HG03457 (cell line): ENCODE measurements at regions not wholly inside any gene's neighbourhood (a gene's known extent, or its start where the extent isn't known, plus 50 kb on each side); places are given as distances from the start of the nearest gene placed in this dataset.

ENCODE experiments used
- ATAC-seq: cut with Tn5 transposase; IDR thresholded peaks from one replicate; pipeline ENCODE4 v1.9.1; 2021; ENCODE audit warnings: moderate number of reproducible peaks; ENCODE audit not compliant: unreplicated experiment

DNA sequence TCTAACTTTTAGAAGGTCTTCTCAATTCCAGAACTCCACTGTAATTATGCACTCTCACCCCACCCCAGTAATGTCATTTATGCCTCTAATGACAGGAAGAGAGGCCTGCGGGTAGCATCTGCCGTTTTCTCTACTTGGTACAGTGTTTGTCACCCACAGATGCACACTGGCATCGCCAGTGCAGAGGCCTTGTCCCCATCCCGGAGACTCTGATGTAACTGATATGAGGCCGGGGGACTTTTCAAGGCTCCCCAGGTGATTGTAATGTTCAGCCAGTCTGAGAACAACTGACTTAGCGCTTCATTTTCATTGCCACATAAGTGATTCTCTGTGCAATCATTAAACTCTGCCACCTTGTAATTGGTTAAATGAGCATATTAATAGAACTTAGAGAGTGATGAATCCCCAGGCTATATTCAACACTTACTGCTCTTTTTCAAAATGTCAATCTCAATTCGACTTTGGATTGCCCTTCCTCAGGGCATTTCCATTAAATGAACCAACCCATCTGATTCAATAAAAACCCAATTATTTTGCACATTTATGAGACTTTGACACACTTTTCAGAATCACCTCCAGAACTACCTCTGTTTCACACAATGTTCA is 113.2 kb downstream of the HERPUD2 start:
- no peak for ATAC-seq

DNA sequence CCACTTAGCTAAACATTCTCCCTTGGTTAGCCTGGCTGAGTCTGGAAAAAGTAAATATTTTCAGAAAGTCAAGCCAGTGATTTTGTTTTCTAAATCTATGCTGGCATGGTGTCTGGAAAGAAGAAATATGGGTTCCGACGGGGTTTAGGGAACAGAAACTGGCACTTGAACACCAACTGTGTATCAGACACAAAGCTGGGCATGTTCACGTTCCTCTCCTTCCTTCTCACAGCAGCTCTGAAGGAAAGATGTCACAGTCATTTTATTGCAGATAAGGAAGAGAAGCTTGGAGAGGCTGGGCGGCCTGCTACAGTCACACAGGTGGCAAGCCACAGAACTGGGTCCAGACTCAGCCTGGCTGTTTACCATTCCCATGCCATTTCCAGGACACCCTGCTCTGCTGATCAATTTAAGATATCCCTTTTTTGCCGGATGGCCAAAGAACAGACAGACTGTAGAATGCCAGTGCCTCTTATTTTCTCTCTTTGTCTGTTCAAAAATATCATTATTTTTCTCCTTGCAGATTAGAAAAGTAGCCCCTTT is 118.8 kb downstream of the HERPUD2 start:
- no peak for ATAC-seq

DNA sequence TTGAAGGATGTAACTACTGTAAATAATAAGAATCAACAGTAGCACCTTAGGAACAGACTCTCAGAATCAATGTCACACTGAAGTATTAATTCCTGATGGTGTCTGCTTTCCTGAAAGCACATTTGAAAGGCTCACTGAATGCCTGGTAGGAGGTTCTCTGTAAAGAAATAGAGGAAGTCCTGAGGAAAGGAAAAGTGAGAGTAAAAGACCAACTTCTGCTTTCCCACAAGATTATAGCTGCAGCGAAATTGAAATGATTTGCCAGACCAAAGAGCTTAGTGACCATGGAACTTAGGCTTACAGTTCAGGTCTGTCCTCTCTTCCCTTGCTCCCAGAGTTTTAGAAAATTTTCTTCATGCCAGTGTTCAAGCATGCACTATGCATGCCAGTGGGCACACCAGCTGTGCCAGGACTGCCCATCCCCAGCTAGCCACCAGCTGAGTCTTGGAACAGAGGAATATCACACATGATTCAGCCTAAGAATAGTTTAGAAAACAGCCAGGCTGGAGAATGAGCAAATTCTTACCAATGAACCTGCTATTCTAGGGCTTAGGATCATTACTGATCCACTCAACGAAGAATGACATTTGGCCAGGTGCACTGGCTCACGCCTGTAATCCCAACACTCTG is 123.2 kb downstream of the HERPUD2 start:
- no peak for ATAC-seq

DNA sequence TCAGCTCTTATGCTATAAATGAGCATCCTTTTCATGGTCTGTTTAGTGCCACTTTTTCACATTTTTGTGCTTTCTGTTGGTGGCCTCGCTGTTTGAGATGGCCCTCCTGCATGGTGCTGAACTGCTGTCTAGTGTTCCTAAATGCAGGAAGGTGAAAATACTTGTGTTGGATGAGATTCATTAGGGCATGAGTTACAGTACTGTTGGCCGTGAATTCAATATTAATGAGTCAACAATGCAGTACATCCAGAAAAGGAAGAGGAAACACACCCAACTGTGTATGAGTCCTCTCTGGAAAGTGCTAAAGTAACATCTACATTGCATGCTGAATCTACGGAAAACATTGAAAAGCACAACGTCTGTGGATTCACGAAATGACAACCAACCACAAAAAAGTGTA is 124.0 kb downstream of the HERPUD2 start:
- no peak for ATAC-seq

DNA sequence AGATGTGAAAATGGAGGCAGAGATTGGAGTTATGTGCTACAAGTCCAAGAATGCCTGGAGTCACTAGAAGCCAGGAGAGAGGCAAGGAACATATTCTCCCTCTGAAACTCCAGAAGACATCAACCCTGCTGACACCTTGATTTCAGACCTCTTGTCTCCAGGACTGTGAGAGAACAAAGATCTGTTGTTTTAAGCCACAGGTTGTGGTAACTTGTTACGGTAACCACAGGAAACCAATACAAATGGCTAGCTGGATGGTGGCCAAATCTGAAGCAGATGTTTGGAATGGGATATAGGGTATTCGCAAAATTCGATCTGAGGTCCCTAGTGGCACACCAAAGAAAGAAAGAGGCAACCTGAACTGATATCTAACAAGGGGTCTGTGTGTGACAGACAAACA is 129.0 kb downstream of the HERPUD2 start:
- no peak for ATAC-seq

DNA sequence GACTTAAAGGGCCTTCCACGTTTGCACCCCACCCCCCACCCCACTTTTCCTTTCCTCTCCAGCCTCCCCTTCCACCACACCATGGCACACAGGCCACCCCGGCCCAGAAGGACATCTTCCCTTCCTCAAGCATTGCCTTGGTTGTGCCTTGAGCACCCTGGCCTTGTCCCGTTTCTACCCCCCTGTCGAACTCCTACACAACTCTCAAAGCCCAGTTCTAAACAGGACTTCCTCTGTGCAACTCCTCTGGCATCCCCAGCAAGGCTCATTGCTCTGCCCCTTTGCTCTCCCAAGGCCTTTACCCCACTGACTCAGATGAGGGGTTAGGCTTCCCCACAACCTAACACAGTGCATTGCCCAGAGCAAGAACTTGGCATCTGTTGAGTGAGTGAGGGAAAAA is 136.1 kb downstream of the HERPUD2 start:
- ATAC-seq, result no peak

DNA sequence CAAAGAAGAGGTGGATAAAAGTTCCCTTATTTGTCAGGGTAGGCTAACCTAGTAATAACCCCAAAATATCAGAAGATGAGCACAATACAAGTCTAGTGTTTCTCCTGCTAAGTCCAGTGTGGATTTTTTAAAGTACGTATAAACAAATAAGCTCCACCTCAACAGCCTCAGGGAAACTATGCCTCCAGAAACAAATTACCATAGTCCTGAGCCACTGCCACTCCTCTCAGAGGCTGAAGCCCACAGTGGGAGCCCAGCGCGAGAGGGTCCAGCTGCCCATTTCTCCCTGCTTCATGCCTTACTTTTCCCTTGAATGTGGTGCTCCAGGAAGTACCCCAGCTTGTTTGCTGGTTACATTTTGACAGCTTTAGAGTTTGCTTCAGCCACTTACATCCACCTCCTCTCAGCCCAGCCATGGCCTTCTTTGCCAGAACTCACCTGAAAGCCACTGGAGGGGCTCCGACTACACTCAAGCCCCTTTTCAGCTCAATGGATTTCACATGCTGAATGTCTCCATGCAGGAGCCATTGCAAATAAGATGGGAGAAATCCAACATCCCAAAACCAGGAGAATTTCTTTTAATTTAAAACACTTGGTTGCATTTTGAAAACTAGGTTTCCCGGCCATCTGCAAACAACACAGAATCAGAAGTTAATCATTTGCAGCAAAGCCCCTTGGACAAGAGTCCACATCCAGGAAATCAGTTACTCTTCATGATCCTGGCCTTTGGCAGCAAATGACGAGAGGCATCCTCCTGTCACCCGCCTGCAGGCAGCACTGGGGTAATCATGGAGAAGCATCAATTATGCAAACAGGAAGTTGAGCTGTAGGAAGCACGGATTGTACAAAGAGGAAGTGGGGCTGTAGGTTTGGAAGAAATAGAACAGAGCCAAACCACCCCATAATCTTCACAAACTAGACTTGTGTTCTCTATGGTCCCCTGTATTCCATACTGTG is 138.1 kb downstream of the HERPUD2 start:
- no peak for ATAC-seq

DNA sequence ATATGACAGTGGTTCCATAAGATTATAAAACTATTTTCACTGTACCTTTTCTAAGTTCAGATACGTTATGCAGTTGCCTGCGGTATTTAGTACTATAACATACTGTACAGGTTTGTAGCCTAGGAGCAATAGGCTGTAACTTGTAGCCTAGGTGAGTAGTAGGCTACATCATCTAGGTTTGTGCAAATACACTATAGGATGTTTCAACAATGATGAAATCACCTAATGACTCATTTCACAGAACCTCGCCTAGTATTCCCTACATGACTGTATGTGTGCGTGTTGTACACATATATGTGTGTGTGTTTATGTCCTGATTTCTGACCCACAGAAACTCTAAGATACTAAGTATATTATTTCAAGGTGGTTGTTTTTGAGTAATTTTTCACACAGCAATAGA is 139.0 kb downstream of the HERPUD2 start:
- ATAC-seq, result no peak

DNA sequence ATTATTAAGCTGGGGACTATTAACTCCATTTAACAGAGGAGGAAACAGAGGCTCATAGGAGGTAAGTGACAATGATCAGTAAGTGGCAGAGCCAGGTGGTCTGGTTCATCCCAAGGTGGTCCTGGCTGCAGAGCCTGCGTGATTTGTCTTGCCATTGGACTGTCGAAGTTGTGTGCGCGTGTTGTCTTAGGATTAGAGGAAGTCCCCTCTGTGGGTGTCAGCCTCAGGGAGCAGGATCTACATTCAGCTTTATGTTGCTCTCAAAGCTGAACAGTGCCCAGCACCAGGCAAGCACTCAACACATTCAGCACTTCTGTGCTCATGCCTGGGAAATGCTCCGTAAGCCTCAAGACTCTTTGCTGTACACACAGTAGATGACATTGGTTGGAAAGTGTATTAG is 139.5 kb downstream of the HERPUD2 start:
- ATAC-seq, result no peak

DNA sequence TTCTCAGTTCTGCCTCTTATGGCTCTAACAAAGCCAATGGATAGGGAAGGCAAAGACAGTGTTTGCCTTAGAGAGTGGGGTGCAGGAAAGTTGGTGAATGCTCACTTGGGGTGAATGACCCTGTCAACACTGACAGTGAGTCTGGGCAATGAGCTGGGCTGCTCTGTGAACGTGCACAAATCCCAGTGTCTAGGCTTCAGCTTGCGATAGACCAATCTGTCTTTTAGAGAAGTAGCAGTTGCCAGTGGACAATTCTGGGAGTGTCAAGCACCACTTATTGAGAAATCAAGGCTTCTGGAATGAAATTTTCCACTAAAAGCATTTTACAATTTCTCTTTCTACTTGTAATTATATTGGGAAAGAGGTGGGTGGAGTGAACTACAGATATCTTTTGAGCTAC is 141.4 kb downstream of the HERPUD2 start:
- no peak for ATAC-seq

DNA sequence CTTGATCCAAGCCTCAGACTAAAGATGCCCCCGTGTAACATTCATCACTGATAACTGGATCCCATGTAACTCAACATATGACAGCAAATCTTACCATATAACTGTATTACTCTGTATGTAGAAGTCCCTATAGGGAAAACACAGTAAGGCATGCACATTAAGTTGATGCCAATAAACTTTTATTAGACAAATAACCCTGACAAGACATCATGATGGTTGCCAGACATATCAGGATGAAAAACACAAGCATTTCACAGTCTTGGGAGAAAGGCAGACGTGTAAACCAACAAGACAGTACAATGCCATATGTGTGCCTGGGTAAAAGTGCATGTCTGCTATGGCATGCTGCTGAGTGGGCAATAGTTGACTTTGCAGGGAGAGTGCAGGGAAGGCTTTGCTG is 142.2 kb downstream of the HERPUD2 start:
- ATAC-seq, result no peak

DNA sequence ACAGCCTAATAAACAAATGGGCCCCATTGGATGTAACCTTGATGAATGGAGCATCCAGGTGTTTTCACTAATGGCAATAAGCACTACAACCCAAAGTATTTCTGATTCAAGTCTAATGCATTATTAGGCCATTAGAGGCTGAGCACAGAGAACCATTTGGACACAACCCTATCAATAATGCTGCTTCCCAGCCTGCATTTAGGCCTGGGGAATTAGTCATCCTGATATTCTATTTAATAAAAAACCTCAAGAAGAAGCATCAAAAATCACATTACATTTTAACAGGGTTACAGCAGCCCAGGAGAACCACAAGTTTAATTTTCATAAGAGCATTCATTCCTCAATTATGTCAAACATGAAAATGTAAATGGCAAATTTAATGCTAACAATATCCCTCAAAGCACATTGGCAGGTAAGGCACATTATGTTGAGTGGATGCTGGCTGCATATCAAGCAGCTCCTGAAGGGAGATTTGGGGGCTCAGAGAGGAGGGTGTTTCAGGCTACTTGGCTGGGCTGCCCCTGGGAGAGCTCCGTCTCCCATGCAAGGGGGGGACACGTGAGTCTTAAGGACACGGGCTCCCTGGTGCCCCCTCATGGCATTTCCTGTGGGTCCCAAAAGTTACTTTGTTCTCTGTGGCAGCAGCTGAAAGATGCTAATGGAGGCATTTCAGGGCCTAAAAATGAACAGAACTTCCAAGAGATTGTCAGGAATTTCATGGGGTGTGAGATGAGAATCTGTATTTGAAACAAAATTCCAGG is 143.4 kb downstream of the HERPUD2 start:
- no peak for ATAC-seq

DNA sequence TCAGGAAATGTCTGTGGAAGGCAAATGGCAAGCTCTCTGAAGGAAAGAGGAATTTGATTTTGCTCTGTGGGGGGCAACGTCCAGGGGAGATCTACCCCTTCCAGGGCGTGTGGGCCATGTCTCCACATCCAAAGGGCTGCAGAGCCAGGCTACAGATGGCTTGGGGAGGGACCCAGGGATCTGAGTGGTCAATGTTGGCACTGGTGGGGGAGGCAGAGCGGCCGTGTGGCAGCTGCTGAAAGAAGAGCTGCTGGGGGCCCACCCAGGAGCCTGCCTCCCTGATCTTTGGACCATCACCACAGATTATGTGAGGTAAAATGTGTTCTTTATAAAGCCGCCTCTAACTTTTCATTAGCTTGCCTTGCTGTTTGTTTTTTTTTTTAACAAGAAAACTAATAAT is 144.1 kb downstream of the HERPUD2 start:
- no peak for ATAC-seq

DNA sequence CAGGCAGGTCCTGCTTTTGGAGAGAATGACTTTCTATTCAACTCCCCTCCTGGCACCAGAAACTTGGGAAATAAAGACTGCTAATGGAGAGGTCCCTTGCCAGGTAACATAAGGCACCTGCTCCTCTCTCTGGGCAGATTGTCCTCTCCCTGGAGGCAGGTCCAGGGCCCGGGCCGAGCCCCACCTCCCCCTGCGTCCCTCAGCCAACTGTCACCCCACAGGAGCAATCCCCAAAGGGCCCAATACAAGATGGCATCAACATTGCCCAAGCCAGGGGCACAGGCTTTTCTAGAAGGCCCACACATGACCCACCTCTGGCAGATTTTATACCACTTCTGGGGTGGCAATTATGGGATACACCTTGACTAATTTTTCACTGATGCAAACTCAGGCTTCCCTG is 145.2 kb downstream of the HERPUD2 start:
- no peak for ATAC-seq

DNA sequence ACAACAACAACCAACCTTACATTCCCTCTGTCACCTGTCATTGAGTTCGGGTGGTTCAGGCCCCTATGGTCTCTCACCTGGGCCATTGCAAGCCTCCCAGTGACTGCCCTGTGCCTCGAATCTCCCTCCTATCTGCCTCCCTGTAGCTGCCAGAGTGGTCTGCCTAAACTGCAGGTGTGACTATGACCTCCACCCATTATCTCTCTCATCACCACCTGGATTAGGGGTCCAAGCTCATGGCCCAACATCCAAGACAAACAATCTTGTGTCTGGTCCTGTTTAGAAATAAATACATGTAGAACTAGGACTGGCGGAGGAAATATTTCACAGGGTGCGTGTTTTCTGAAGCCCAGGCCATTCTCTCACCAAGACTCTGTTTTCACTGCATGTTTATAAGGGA is 146.6 kb downstream of the HERPUD2 start:
- no peak for ATAC-seq

DNA sequence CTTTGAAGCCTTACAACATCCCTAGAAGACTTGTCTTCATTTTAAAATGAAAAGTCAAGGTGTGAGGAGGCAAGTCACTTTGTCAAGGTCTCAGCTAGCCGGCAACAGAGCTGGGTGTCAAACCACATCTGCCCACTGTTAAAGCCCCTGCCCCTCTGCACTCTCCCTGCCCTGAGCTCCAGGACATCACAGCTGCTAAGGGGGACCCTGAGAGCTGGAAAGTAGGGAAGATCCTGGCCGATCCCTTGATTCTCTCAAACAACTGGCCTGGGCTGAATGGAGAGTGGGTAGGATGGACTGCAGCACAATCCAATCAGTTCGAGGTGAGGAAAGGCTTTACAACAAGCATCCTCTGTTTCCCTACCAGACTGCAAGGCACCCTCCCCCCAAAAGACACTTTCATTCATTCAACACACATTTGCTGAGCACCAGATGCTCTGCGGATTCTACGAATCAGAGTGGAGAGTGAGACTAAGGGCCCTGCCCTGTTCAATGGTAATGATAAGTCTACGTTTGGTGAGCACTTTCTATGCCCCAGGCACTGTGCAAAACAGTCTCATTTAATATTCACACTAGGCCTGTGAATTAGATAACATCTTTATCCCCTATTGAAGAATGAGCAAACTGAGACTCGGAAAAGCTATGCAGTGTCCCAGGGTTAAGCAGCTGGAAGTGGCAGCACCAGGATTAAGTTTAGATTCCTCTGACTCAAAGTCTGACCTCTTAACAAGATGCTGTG is 148.1 kb downstream of the HERPUD2 start:
- ATAC-seq, result no peak

DNA sequence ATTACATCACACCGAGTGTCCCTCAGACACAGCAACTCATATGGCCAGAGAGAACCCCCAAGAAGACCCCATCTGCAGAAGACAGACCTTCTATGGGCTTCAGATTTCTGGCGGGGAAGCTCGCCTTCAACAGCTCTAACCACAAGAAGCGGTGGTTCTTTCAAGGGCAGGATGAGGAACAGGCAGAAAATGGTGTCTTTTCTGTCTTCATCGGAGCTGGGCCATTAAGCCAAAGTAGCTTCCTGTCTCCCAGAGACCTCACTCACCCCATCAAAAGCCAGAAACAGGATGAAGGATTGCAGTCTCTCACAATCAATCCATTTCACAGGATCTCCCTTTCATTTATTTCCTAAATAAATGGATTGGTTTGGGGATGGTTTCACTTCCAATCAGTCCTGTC is 149.1 kb downstream of the HERPUD2 start:
- no peak for ATAC-seq

DNA sequence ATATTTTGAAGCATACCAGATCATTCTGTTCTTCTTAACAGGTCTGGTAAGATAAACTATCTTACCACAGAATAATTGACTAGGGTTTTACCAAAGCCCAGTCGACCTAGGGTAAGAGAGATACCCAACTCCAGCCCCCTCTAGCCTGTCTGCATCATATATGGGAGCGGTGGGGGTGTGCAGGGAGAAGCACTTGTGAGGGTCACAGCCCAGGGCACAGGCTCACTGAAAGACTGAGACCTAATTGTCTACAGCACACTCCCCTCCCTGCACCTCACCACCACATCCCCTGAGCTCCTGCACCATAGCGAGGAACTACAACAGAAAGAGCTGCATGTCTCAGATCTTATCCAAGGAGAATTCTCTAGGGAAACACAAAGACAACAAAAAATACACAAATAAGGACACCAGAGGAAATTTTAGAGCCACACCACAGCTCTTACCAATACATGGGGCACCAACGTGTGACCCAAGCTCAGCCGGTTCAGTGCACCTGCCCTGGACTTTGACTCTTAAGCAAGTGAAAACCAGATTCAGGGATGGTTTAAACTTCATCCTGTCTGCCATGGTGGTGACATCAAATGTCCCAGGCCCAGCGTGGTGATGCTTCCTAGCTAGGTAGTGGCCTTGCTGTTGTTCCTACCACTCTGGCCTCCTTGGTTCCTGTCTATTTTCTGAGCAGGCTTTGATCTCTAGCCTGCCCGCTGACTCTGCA is 150.8 kb downstream of the HERPUD2 start:
- ATAC-seq, result no peak
